Testis (tissue), 2 donors: ENCODE measurements at regions not wholly inside any gene's neighbourhood (a gene's known extent, or its start where the extent isn't known, plus 50 kb on each side); places are given as distances from the start of the nearest gene placed in this dataset.

Experiments used
- CTCF ChIP-seq, 3 experiments: fragments of 450-650 bp in 2 of 3; fragments of 200-600 bp in 1 of 3; sonication (generic) in 1 of 3; IDR thresholded peaks; one replicate each; pipeline ENCODE4 v1.5.1; 2016 to 2019; ENCODE audit warnings: antibody characterized with exemption in 3 of 3, mild to moderate bottlenecking in 2 of 3, moderate library complexity in 1 of 3
- POLR2A ChIP-seq: fragments of 450-650 bp; IDR thresholded peaks from one replicate; pipeline ENCODE4 v1.6.1; 2017; ENCODE audit warnings: antibody characterized with exemption, mild to moderate bottlenecking, moderate library complexity

GRCh38 chr13:99677116-99677951 is 176.1 kb downstream of the TM9SF2 start:
- TF ChIP-seq CTCF (IDR thresholded peaks at IDR 0.05): no peak
- TF ChIP-seq POLR2A: no peak
